HT-29 (cell line): ENCODE measurements at regions not wholly inside any gene's neighbourhood (a gene's known extent, or its start where the extent isn't known, plus 50 kb on each side); places are given as distances from the start of the nearest gene placed in this dataset.

Source experiments
- DNase-seq: peaks from one replicate; pipeline ENCODE4 v3.0.0-alpha.2; 2015; ENCODE audit warnings: low spot score

- DNase-seq = no peak
Observed at GRCh38 chr9:90022474-90022873, 417.7 kb downstream of the GADD45G start.

GRCh38 chr9:90023861-90024260 is 419.0 kb downstream of the GADD45G start:
- DNase-seq = no peak

- no peak for DNase-seq
Observed at GRCh38 chr9:90024409-90024808, 419.6 kb downstream of the GADD45G start.

- DNase-seq = no peak
Observed at GRCh38 chr9:90024823-90025222, 420.0 kb downstream of the GADD45G start.

- DNase-seq = no peak
Observed at GRCh38 chr9:90025816-90026215, 421.0 kb downstream of the GADD45G start.

- DNase-seq = no peak
Observed at GRCh38 chr9:90027296-90027790, 422.5 kb downstream of the GADD45G start.

GRCh38 chr9:90029386-90029785 is 424.6 kb downstream of the GADD45G start:
- no peak for DNase-seq

GRCh38 chr9:90029996-90030395 is 425.2 kb downstream of the GADD45G start:
- DNase-seq = no peak

GRCh38 chr9:90032296-90033027 is 427.6 kb downstream of the GADD45G start:
- DNase-seq = no peak

- DNase-seq = no peak
Observed at GRCh38 chr9:90033028-90033650, 428.3 kb downstream of the GADD45G start.

GRCh38 chr9:90034071-90034470 is 429.3 kb downstream of the GADD45G start:
- no peak for DNase-seq

GRCh38 chr9:90035471-90035870 is 430.7 kb downstream of the GADD45G start:
- no peak for DNase-seq

- no peak for DNase-seq
Observed at GRCh38 chr9:90037146-90037797, 432.5 kb downstream of the GADD45G start.

GRCh38 chr9:90038763-90039162 is 434.0 kb downstream of the GADD45G start:
- DNase-seq = no peak

GRCh38 chr9:90044263-90044662 is 439.5 kb downstream of the GADD45G start:
- no peak for DNase-seq

GRCh38 chr9:90044710-90045151 is 439.9 kb downstream of the GADD45G start:
- DNase-seq = peak; percentile 56

- DNase-seq = no peak
Observed at GRCh38 chr9:90046317-90046861, 441.6 kb downstream of the GADD45G start.

- DNase-seq = no peak
Observed at GRCh38 chr9:90047828-90048227, 443.0 kb downstream of the GADD45G start.

- no peak for DNase-seq
Observed at GRCh38 chr9:90052366-90052765, 447.6 kb downstream of the GADD45G start.

- peak; percentile 12 for DNase-seq
Observed at GRCh38 chr9:90053027-90053426, 448.2 kb downstream of the GADD45G start.

GRCh38 chr9:90054810-90055209 is 450.0 kb downstream of the GADD45G start:
- no peak for DNase-seq

GRCh38 chr9:90055226-90055625 is 450.4 kb downstream of the GADD45G start:
- no peak for DNase-seq
